Gastrocnemius medialis (tissue), 4 donors: ENCODE measurements at regions not wholly inside any gene's neighbourhood (a gene's known extent, or its start where the extent isn't known, plus 50 kb on each side); places are given as distances from the start of the nearest gene placed in this dataset.

Experiments
- ATAC-seq, 2 donors: fragments of 150-250 bp; one replicate each; pipeline ENCODE4 v1.9.1; 2016
- DNase-seq, 2 donors: peaks; one replicate each; pipeline ENCODE4 v3.0.0-alpha.2; 2019
- H3K27ac ChIP-seq, 4 donors: fragments of 200-600 bp; sonication (generic); 1 replicate in 1 of 4; 2 replicates in 3 of 4; pipeline ENCODE4 v1.5.1; 2016 to 2018; ENCODE audit warnings: mild to moderate bottlenecking in 2 of 4, moderate library complexity in 1 of 4
- H3K27me3 ChIP-seq, 3 donors: fragments of 200-600 bp; sonication (generic) in 2 of 3; 1 replicate in 1 of 3; 2 replicates in 2 of 3; pipeline versions ENCODE4 v1.5.1 to v1.6.0; 2016 to 2019; ENCODE audit warnings: mild to moderate bottlenecking in 1 of 3, moderate library complexity in 1 of 3
- H3K36me3 ChIP-seq, 2 donors: fragments of 200-600 bp; sonication (generic) in 1 of 2; one replicate each; pipeline ENCODE4 v1.5.1; 2017 to 2018
- H3K4me1 ChIP-seq, 2 donors: fragments of 200-600 bp; sonication (generic) in 1 of 2; one replicate each; pipeline ENCODE4 v1.5.1; 2016 to 2017; ENCODE audit warnings: mild to moderate bottlenecking in 2 of 2
- H3K4me3 ChIP-seq, 4 donors: fragments of 200-600 bp; sonication (generic) in 3 of 4; 1 replicate in 1 of 4; 2 replicates in 3 of 4; pipeline ENCODE4 v1.5.1; 2016 to 2019; ENCODE audit warnings: mild to moderate bottlenecking in 2 of 4
- H3K9me3 ChIP-seq, 3 donors: fragments of 200-600 bp; sonication (generic) in 2 of 3; 1 replicate in 1 of 3; 2 replicates in 2 of 3; pipeline ENCODE4 v1.5.1; 2016 to 2019
- POLR2A ChIP-seq, 2 donors: fragments of 450-650 bp; IDR thresholded peaks; one replicate each; pipeline ENCODE4 v1.6.1; 2017; ENCODE audit warnings: antibody characterized with exemption in 2 of 2, mild to moderate bottlenecking in 2 of 2, moderate library complexity in 2 of 2
- in situ Hi-C, 4 donors: fragments of 200-750 bp; cut with MboI; loops; one replicate each; pipeline versions ENCODE4 v1.15.0 to v1.8.0; 2017; ENCODE audit warnings: low sequenced_read_pairs in 4 of 4
- intact Hi-C: fragments of 100-400 bp; cut with DNase I; formaldehyde crosslinking; loops from one replicate; pipeline ENCODE4 v1.15.1; 2023; ENCODE audit warnings: low total_unique reads
- TF ChIP-seq, protein P1 (sequence below), 5 experiments: fragments of 450-650 bp in 3 of 5; fragments of 200-600 bp in 2 of 5; sonication (generic) in 2 of 5; IDR thresholded peaks in 4 of 5; conservative IDR thresholded peaks in 1 of 5; 1 replicate in 4 of 5; 2 replicates in 1 of 5; pipeline ENCODE4 v1.5.1; 2016 to 2019; ENCODE audit warnings: antibody characterized with exemption in 5 of 5, mild to moderate bottlenecking in 3 of 5, moderate library complexity in 3 of 5

DNA sequence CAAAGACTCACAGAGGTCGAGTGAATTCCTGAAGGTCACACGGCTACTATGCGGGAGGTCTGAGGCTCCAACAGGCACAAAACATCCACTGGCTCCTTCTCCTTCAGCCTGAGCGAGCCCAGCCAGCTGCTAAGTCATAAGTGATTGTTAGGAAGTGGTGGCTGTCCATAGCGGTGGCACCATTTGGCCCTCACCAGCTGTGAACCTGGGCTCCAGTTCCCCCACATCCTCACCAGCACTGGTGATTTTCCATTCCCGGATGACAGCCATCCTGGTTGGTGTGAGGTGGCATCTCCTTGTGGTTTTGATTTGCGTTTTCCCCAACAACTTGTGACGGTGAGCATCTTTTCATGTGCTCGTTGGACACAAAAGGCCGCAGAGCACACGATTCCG lies 302.8 kb downstream of the FOXL1 start:
- intact Hi-C loops = no loop called here

DNA sequence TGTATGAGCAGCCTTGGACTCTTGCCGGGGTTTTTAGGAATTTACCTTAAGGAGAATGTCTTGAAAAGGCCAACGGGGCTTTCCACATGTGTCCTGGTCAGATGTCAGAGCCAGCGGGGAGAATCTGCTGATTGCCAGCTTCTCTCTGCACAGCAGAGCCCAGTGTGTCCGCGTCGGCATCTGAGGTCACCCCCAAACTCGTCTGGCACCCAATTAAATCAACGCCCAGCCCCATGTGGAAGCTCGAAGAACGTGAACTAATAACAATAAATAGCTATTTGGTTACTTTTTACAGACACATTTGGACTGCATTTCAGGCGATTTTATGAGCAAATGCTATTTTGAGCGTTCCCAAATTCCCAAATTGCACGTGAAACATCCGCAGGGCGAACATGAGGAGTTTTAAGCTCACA lies 303.5 kb downstream of the FOXL1 start:
- Histone ChIP-seq H3K36me3 (no peaks in the 10 kb centered on the region), H3K4me3 (no peak overlapping the region), H3K9me3 (no peaks in the 10 kb centered on the region), H3K27me3 (peaks cover 0 to 25% (median 15%) of the 10 kb centered on the region in 3 donors), H3K4me1 (peaks cover 0 to 6% of the 10 kb centered on the region in 2 donors), H3K27ac (no peak overlapping the region)
- in situ Hi-C loops = no loop called here
- intact Hi-C loops = no loop called here
- ATAC-seq = no peak
- DNase-seq = no peak
- TF ChIP-seq POLR2A (IDR thresholded peaks at IDR 0.05) = no peak
- TF ChIP-seq, protein P1, sequence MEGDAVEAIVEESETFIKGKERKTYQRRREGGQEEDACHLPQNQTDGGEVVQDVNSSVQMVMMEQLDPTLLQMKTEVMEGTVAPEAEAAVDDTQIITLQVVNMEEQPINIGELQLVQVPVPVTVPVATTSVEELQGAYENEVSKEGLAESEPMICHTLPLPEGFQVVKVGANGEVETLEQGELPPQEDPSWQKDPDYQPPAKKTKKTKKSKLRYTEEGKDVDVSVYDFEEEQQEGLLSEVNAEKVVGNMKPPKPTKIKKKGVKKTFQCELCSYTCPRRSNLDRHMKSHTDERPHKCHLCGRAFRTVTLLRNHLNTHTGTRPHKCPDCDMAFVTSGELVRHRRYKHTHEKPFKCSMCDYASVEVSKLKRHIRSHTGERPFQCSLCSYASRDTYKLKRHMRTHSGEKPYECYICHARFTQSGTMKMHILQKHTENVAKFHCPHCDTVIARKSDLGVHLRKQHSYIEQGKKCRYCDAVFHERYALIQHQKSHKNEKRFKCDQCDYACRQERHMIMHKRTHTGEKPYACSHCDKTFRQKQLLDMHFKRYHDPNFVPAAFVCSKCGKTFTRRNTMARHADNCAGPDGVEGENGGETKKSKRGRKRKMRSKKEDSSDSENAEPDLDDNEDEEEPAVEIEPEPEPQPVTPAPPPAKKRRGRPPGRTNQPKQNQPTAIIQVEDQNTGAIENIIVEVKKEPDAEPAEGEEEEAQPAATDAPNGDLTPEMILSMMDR (IDR thresholded peaks at IDR 0.05 in 4 of 5, conservative IDR thresholded peaks at IDR 0.05 in 1 of 5) = no peak

More for the DNA sequence above, 302.8 kb downstream of the FOXL1 start:
- no peak overlapping the region for H3K4me3 ChIP-seq
- no peak overlapping the region for H3K27ac ChIP-seq
- no peak for ATAC-seq
- H3K9me3 ChIP-seq = no peaks in the 10 kb centered on the region
- DNase-seq = no peak
- H3K4me1 ChIP-seq = peaks cover 0 to 6% of the 10 kb centered on the region in 2 donors
- no peaks in the 10 kb centered on the region for H3K36me3 ChIP-seq
- no peak for TF ChIP-seq POLR2A (IDR thresholded peaks at IDR 0.05)
- TF ChIP-seq, protein P1 (IDR thresholded peaks at IDR 0.05 in 4 of 5, conservative IDR thresholded peaks at IDR 0.05 in 1 of 5) = no peak
- in situ Hi-C loops = no loop called here
- peaks cover 0 to 23% (median 17%) of the 10 kb centered on the region in 3 donors for H3K27me3 ChIP-seq

DNA sequence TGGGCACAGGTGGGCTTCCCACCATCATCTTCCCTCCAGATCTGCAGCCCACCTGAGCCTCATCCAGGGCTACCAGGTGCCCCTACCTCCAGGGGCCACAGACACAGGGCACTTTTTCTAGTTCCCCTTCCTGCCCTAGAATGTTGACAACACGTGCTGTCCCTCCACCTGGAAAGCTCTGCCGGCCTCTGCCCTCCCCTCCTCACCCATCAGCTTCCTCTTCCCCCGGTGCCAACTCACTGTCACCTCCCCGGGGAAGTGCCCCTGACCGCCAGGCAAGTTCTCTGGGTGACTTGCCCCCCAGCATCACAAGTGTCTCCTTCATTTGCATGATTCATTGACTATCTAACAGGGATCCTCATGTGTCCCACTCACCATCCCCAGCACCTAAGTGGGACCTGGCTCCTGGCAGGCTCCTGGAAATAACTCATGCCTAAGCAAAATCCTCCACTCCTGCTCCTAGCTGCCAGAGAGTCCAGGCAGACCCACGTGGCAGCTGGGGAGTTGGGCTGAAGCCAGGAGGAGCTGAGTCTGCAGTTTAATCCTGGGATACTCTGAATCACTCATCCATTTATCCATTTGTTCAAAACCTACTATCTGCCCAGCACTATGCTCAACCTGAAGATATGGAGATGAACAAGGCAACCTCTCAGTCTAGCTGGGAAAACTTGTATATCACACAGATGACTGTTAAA lies 304.4 kb downstream of the FOXL1 start:
- TF ChIP-seq POLR2A (IDR thresholded peaks at IDR 0.05) = no peak
- TF ChIP-seq, protein P1 (IDR thresholded peaks at IDR 0.05 in 4 of 5, conservative IDR thresholded peaks at IDR 0.05 in 1 of 5) = no peak
- intact Hi-C loops (no loop called here), in situ Hi-C loops (no loop called here)
- no peaks in the 10 kb centered on the region for H3K9me3 ChIP-seq
- H3K4me3 ChIP-seq = no peak overlapping the region
- peaks cover 0 to 6% of the 10 kb centered on the region in 2 donors for H3K4me1 ChIP-seq
- ATAC-seq (peak in 1 of 2 donors; percentile 52), DNase-seq (peak in 1 of 2 donors; percentile 23)
- no peak overlapping the region for H3K27ac ChIP-seq
- peaks cover 0 to 25% (median 14%) of the 10 kb centered on the region in 3 donors for H3K27me3 ChIP-seq
- no peaks in the 10 kb centered on the region for H3K36me3 ChIP-seq

DNA sequence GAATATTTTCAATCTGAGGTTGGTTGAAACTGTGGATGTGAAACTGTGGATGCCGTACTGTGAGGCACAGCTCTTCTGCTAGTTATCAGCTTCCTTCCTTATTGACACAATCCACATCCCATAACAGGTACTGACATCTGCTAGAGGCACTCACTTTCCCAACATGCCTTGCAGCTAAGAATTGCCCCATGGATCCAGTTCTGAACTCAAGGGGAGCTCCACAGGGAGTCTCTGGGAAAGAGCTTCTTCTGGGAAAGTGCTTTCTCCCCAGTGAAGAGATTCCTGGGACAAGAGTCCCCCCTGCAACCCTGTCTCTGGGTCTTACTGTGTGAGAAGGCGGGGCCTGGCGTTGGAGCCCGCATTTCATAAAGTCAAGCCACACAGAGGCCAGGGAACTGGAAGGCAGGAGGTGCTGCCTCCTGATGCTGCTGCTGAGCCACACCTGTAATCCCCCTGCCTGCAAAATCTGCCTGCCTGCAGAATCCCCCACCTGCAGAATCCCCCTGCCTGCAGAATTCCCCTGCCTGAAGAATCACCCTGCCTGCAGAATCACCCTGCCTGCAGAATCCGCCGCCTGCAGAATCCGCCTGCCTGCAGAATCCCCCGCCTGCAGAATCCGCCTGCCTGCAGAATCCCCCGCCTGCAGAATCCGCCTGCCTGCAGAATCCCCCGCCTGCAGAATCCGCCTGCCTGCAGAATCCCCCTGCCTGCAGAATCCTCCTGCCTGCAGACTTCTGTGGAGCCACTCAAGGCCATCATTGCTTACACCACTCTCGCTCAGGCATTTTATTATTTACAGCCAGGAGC lies 305.4 kb downstream of the FOXL1 start:
- Histone ChIP-seq H3K9me3 (no peaks in the 10 kb centered on the region), H3K27ac (no peak overlapping the region), H3K27me3 (peaks cover 0 to 16% (median 4%) of the 10 kb centered on the region in 3 donors), H3K4me1 (peaks cover 0 to 6% of the 10 kb centered on the region in 2 donors), H3K36me3 (no peaks in the 10 kb centered on the region), H3K4me3 (no peak overlapping the region)
- no peak for TF ChIP-seq POLR2A (IDR thresholded peaks at IDR 0.05)
- TF ChIP-seq, protein P1 (IDR thresholded peaks at IDR 0.05 in 4 of 5, conservative IDR thresholded peaks at IDR 0.05 in 1 of 5) = no peak
- intact Hi-C loops (no loop called here), in situ Hi-C loops (no loop called here)
- ATAC-seq = no peak
- no peak for DNase-seq
